Upper lobe of left lung (tissue), 4 donors: ENCODE measurements at regions not wholly inside any gene's neighbourhood (a gene's known extent, or its start where the extent isn't known, plus 50 kb on each side); places are given as distances from the start of the nearest gene placed in this dataset.

ENCODE experiments used
- EP300 ChIP-seq, 4 donors: sonication (generic); formaldehyde crosslinking; IDR thresholded peaks; one replicate each; pipeline ENCODE4 v1.5.1; 2017; ENCODE audit warnings: antibody characterized with exemption in 4 of 4, control low read depth in 2 of 4
- POLR2A ChIP-seq, 4 donors: fragments of 450-650 bp; IDR thresholded peaks; one replicate each; pipeline ENCODE4 v1.5.1; 2016 to 2017; ENCODE audit warnings: antibody characterized with exemption in 4 of 4, mild to moderate bottlenecking in 2 of 4
- TF ChIP-seq, protein P1 (sequence below), 6 experiments: fragments of 450-650 bp in 4 of 6; fragments of 200-600 bp in 2 of 6; sonication (generic) in 2 of 6; IDR thresholded peaks; one replicate each; pipeline ENCODE4 v1.5.1; 2016 to 2019; ENCODE audit warnings: antibody characterized with exemption in 6 of 6

DNA sequence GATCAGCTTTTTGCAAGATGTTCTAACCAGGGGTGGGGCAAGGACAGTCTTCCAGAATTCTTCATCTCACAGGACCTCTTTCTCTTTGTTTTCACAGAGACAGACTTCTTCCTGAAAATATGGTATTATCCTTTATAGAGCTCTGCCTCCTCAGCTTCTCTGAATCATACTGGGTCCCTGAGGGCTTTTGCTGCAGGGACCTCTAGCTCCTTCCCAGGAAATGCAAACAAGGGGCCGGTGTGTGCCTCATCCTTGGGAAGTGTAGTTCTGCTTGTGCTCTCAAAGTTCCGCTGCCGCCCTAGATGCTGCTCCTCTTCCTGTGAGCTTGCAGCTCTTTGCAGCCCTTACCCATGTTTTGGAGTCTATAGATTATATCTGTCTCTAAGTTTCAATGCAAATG, 99.5 kb upstream of the NPAS2 start:
- TF ChIP-seq EP300 (IDR thresholded peaks at IDR 0.05) = no peak
- TF ChIP-seq, protein P1, sequence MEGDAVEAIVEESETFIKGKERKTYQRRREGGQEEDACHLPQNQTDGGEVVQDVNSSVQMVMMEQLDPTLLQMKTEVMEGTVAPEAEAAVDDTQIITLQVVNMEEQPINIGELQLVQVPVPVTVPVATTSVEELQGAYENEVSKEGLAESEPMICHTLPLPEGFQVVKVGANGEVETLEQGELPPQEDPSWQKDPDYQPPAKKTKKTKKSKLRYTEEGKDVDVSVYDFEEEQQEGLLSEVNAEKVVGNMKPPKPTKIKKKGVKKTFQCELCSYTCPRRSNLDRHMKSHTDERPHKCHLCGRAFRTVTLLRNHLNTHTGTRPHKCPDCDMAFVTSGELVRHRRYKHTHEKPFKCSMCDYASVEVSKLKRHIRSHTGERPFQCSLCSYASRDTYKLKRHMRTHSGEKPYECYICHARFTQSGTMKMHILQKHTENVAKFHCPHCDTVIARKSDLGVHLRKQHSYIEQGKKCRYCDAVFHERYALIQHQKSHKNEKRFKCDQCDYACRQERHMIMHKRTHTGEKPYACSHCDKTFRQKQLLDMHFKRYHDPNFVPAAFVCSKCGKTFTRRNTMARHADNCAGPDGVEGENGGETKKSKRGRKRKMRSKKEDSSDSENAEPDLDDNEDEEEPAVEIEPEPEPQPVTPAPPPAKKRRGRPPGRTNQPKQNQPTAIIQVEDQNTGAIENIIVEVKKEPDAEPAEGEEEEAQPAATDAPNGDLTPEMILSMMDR (IDR thresholded peaks at IDR 0.05) = no peak
- TF ChIP-seq POLR2A (IDR thresholded peaks at IDR 0.05) = no peak
